ENCODE measurements at regions not wholly inside any gene's neighbourhood (a gene's known extent, or its start where the extent isn't known, plus 50 kb on each side); places are given as distances from the start of the nearest gene placed in this dataset.

GRCh38 chr14:101226265-101226602 is 322.7 kb upstream of the RTL1 start:
- TF ChIP-seq CTCF (conservative IDR thresholded peaks at IDR 0.05) (no peak), ZFX (IDR thresholded peaks at IDR 0.05) (no peak)
- no peak overlapping the region for H3K27ac ChIP-seq

- no peak for TF ChIP-seq CTCF (conservative IDR thresholded peaks at IDR 0.05)
- no peak for TF ChIP-seq ZFX (IDR thresholded peaks at IDR 0.05)
- no peak overlapping the region for H3K27ac ChIP-seq
Measured at GRCh38 chr14:101226603-101227425, 323.3 kb upstream of the RTL1 start.

- TF ChIP-seq ZFX (IDR thresholded peaks at IDR 0.05), result no peak
- TF ChIP-seq CTCF (conservative IDR thresholded peaks at IDR 0.05), result no peak
- no peak overlapping the region for H3K27ac ChIP-seq
Measured at GRCh38 chr14:101227611-101228594, 324.4 kb upstream of the RTL1 start.

GRCh38 chr14:101228949-101229541 is 325.5 kb upstream of the RTL1 start:
- no peak overlapping the region for H3K27ac ChIP-seq
- TF ChIP-seq ZFX (IDR thresholded peaks at IDR 0.05) (no peak), CTCF (conservative IDR thresholded peaks at IDR 0.05) (no peak)

GRCh38 chr14:101229666-101230065 is 326.1 kb upstream of the RTL1 start:
- no peak overlapping the region for H3K27ac ChIP-seq
- TF ChIP-seq ZFX (IDR thresholded peaks at IDR 0.05), result no peak
- no peak for TF ChIP-seq CTCF (conservative IDR thresholded peaks at IDR 0.05)

- no peak overlapping the region for H3K27ac ChIP-seq
- TF ChIP-seq CTCF (conservative IDR thresholded peaks at IDR 0.05), result no peak
- TF ChIP-seq ZFX (IDR thresholded peaks at IDR 0.05), result no peak
Measured at GRCh38 chr14:101230161-101230850, 326.8 kb upstream of the RTL1 start.
